HG02885 (cell line): ENCODE measurements at regions not wholly inside any gene's neighbourhood (a gene's known extent, or its start where the extent isn't known, plus 50 kb on each side); places are given as distances from the start of the nearest gene placed in this dataset.
"Not testable (repeated sequence)": the region's sequence is repeated elsewhere in the genome, so short reads cannot be mapped to it uniquely, and the experiment has no call there.

Experiments
- ATAC-seq: cut with Tn5 transposase; IDR thresholded peaks from one replicate; pipeline ENCODE4 v1.9.1; 2021; ENCODE audit warnings: mild to moderate bottlenecking; ENCODE audit not compliant: unreplicated experiment, poor library complexity

DNA sequence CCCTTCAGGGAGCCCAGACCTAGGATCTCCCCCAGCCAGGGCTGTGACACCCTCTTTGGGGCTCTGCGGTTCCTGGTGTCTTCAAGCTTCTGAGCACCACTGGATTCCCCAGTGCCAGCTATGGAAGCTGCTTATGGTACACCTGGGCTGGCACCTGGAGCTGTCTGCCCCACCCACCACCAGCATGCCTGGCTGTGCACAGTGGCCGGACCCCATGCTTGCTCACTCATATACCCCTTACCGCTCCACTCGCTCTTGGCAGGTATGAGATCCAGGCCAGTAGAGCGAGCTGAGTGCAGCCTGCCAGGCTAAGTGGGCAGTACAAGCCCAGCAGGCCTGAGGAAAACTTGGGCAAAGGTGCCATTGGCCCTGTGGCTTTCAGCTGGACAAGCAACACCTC lies 114.0 kb downstream of the DACT1 start:
- no peak for ATAC-seq

DNA sequence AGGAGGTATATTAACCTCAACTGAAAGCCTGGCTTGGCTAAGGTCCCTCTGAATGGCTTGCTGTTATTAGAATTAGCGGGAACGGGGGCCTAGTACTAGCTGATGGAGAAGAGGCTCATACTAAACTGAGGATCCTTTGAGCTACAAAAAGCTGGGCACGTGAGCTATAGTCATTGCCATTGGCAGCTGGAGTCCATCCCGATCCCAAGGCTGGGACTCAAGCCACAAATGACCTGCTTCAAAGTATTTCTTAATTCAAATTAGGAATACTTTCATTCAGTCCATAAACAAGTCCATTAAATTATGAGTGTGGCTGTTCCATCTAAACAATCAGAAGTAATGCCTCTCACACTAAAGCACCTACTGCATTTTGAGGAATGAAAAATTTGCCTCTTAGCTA lies 114.5 kb downstream of the DACT1 start:
- no peak for ATAC-seq

DNA sequence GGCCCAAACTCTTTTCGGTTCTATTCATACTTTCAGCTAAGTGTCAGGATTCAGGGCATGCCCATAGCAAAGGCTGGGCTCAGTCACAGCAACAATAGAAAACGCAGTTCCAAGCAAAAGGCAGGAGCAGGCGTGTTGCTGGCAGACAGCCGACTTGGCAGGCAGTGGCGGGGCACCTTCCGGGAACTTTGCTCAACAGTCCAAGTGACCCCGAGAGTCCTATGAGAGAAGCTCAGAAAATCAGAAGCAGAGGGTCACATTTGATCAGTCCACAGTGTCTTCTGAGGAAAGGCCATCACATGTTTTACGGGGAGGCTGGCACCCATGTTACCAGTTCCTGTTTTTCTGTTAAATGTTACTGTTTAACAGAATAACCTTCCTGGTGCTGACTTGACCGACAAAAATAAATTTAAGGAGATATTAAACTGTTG lies 115.0 kb downstream of the DACT1 start:
- no peak for ATAC-seq

DNA sequence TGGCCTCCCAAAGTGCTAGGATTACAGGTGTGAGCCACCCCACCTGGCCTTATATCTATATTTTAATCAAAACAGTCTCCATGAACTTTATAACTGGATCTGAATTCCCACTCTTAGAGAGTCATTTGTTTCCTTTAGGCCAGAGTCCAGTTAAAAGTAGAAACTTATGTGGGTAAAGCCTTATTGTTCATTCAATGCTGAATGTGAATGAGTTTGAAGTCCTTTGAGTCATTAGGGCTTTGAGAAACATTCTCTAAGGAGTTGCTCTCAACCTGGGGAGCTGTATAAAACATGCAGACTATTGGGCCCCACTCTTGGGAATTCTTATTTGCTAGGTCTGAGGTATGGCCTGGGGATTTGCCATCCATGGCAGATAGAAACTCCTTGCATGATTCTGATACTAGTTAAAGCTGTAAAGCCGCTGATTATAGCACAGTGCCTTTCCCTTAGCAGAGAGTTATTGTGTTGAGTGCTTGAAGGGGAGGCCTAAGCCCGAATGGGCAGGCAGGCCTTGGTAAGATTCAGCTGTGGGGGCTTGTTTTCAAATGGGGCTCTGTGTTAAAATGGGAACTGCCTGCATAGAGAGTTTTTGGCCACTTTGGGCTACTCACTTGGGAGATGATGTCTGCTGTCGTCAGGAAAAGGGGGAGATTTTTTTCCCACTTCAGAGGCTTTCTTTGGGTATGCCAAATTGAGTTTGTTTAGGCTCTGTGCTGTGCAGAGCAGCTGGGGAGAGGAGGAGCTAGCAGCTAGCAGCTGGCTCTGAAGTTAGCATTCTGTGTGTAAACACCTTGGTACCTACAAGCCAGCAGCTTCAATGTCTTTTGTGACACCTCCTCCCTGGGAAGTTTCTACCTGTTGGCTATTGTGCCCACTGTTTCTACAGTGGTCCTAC lies 117.5 kb downstream of the DACT1 start:
- no peak for ATAC-seq

DNA sequence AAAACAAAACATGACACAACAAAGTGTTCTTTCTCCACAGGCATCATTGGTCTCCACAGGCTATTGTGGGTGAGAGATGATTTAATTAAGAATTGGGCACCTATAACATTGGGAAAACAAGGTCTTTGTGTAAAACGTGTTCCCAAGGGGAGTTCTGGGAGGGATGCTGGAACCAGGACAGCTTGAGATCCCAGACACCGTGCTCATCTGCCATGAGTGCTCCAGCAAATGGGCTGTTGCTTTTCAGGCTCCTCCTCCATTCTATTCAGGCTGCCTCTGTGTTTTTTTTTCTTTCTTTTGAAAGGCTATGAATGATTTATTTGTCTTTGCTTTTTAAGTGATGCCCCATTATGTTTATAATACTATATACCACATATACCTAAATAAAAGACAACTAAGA lies 122.4 kb downstream of the DACT1 start:
- no peak for ATAC-seq

DNA sequence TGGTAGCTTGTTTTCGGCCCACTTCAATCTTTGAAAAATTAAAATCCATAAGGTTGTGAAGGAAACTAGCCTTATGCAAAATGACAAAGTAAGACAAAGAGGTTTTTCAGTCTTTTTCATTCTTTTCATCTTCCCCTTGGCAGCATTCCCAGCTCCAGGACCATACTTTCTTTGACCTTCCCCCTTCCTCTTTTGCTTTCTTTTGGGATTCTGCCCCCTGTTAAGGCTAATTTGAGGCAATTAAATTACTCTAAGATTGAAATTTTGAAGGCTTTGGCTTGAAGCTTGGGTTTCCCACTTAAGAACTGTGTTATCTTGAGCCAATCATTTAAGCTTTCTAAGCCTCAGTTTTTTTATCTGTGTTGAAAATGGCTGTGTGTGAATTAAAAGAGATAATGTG lies 124.9 kb downstream of the DACT1 start:
- ATAC-seq = no peak

DNA sequence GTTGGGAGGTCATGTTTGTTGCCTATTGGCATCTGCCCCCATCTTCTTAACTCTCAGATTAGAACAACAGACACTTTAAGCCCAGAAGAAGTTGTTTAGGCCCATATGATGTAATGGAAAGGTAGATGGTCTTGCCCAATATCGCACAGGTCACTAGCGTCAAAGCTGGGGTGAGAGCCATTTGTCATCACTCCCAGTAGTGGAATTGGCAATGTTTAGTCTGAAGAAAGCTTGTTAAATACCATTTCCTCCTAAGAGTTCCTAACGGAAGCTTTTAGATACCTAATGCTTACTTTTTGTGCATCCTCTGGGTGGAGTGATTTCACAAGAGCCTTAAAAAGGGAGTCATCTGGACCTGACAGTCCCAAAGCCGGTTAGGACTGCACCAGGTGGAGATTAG lies 125.4 kb downstream of the DACT1 start:
- ATAC-seq = no peak

DNA sequence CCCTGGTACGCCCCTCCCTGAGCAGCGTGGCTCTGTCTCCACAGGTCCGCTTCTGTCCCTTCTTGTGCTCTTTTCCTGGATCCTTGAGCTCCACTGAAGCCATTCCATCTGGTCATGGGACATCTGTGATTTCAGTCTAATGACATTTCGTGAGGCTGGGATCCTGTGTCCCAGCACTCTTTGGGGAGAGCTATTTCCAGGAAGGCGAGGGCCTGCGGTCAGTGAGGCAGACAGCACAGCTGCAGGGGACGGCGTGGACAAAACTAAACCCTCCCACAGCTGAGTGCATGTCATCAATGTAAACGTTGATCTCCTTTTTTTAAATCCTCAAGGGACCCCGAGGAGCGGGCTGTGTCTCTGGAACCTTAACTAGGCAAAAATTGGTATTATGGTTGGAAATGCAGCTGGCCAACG lies 127.7 kb downstream of the DACT1 start:
- ATAC-seq = no peak

DNA sequence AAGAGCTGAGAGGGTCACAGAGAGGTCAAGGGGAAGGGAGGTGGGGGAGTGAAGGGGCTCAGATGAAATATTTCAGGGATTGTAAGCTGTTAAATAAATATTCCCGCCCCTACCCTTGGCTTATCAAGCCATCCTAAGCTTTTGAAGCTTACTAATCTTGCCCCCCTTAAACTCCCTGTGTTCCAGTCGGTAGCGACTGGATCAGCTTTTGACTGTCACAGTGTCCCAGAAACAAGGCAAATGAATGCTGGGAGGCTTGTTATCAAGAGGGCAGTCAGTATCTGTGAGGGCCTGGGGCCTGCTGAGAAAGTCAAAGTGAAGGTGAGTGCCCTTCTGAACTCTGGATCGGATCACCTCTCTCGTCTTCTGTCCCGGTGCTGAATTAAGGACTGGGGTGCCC lies 128.1 kb downstream of the DACT1 start:
- ATAC-seq = no peak

DNA sequence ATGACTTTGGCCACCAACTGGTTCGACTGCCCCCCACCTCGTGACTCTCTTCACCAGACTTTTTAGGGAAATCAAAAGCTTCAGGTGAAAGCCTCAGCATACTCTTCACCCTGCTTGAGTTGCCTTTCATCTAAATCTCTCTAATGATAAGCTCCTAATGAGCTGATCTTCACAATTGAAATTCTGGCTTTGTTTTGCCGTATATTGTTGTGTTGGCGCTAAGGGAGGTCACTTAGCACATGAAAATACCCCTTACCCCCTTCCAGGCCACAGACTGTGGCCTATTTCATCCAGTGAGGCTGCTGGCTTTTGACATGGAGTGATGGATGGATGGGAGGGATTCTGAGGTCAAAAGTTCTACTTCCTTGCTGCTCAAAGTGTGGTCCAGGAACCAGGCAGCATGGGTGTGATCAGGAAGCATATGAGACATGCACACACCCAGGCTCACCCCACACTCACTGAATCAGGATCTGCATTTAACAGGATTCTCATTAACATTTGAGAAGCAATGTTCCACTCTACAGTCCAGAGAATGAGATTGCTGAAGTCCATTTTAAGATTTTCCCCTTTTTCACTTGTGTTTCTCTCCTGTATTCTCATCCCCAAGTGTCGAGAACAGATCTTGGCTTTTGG lies 131.4 kb downstream of the DACT1 start:
- ATAC-seq = no peak

DNA sequence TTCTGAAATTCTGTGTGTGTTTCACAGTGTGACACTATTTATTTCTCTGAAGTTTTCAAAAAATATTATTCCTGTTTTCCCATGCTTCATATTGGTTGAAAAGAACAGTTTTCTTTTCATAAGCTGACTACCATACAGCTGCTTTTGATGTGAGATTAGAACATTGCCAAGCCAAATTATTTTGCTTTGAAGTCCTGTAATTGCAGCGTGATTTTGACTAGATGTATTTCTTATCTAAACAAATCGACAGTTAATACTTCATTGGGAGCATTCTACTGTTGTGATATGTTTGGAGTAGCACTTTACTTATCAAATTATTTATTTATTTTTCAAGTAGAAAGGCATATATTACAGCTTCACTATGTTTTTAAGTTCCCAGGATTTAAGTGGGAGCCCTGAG lies 132.0 kb downstream of the DACT1 start:
- ATAC-seq = no peak

DNA sequence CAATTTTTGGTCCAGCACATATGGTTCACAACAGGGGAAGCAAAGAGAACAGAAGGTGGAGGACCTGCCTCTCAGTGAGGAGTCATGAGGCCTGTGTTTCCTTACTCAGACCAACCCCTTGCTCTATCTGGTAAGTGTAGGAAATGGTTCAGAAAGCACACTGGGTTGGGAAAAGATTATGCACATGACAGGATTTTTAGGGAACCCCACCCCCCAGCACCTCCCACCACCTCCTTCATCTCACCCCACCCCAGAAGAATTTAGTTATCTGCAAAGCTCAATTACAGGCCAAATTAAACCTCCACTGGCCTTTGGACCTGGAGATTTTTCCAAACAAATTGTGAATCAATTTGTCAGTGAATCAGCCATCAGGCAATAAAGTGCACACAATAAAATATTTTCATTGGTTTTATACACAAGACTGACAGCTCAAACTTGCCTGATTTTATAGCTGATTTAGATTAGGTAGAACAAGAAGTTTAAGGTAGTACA lies 132.8 kb downstream of the DACT1 start:
- ATAC-seq = no peak

DNA sequence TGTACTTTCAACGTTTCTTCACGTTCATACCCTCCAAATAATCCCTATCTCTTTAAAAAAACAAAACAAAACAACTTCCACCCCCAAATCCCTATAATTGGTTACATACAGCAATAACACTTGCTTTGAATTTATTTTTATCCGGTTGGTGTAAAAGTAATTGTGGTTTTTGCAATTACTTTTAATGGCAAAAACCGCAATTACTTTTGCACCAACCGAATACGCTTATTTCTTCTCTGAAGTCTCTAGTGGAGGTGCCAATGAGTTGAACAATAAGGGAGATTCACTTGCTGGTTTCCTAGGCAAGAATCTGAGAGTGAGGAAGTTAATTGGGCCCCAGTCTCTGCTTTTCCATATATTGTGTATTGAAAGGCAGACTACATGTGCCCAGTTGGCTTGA lies 133.3 kb downstream of the DACT1 start:
- ATAC-seq = no peak

DNA sequence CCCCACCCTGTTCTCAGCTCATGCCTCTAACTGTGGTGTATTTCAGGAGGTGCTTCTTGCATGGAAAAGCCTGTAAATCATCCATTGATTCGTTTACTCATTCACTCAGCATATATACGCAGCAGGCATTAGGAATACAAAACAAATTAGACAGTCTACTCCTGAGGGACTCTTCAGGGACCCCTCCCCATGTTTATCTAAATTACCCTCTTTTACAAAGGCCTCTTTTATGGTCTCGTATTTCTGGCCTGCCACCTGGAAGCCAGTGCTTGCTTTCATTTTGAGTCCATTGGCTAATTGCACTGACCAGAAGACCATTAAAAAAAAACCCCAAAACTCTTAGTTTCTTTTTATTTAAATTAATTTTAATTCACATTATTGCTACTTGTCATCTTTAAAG lies 134.4 kb downstream of the DACT1 start:
- ATAC-seq = no peak

DNA sequence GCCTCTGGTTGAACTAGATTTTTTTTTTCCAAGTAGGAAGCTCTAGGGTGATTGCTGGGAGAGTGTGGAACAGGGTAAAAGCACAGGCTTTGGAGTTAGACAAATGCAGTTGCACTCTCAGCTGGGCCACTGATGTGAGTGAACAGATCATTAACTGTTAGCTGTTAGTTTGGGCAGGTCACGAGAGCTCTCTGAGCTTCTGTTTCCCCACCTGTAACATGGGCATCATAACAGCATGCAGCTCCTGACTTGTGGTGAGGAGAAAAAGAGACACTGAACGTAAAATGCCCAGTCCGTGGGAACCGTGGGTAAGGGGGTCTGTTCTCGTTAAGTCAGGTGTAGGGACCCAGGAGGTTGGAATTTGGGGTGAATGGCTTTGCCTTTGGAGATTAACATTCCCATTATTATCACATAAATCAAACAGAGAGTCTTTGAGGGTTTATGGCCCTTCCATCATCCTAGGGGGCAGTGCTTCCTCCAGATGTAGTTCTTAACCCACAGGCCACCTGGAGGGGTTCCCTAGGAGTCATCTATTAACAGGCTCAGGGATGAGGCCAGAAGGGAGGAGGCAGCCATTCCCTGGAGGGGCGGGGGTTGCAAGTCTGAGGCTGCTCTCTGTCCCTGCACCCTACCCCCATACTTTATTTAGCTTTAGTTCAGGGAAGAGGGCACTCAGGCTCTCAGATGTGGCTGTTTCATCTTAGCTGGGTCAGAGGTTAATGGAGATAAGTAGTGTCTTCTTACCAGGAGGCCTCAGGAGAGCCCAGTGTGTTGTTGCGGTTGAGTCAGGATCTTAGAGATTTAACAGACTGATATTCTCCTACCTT lies 135.2 kb downstream of the DACT1 start:
- ATAC-seq = no peak

DNA sequence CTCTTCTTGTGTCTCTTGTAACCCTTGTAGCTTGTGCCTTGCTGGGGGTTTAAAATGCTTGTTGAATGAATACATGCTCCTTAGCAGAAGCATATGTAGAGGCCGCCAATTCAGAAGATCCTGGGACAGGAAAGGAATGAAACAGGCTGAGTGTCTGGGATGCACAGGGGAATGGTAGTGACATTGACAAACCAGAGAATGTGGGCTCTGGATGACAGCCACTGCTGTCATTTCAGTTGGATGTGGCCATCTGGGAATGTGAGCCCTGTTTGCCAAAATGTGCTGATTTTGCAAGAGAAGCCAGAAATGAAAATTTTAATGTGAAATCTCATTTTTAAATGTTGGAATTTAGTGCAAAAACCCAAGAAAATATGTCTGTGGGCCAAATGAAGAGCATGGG lies 136.8 kb downstream of the DACT1 start:
- ATAC-seq = no peak

DNA sequence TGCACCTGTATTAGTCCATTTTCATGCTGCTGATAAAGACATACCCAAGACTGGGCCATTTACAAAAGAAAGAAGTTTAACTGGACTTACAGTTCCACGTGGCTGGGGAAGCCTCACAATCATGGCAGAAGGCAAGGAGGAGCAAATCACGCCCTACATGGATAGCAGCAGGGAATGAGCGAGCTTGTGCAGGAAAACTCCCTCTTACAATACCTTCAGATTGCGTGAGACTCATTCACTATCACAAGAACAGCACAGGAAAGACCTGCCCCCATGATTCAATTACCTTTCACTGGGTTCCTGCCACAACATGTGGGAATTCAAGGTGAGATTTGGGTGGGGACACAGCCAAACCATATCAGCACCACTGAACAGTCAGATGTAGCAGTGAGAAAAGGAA lies 137.4 kb downstream of the DACT1 start:
- ATAC-seq = not testable (repeated sequence)

DNA sequence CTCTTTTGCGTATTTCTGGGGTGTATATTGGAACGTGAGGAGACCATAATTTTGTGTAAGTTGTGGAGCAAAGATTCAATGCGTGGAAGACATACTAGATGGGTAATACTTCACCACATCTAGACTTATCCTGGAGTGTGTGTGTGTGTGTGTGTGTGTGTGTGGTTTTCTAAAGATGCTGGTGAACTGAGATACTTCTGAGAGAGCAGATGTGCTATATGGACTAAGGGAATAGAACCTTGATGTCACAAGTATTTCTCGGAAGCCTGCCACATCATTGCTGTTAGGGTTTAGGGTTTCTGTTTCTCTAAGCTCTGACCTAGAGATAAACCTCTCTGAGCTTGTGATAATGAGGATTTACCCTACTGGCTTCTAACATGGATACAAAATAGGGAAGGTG lies 138.8 kb downstream of the DACT1 start:
- ATAC-seq = no peak

DNA sequence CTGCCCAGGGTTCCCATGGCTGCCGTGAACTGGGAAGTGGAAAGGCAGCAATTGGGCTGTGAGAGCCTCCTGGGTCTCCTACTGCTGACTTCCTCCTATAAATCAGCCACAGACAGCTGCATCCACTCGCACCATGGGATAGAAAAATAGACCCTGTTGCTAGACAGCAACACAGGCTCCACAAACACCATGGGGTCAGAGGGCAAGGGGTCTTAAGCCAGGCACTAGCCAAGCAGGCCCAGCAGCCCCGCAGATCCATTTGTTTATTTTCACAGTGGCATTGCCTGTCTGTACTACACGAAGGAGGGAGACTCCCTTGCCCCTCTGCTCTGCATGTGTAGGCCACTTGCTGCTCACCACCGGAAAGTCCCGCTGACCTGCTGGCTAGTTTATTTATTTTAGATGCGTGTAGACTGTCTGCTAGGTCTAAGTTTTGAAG lies 139.8 kb downstream of the DACT1 start:
- ATAC-seq = no peak

DNA sequence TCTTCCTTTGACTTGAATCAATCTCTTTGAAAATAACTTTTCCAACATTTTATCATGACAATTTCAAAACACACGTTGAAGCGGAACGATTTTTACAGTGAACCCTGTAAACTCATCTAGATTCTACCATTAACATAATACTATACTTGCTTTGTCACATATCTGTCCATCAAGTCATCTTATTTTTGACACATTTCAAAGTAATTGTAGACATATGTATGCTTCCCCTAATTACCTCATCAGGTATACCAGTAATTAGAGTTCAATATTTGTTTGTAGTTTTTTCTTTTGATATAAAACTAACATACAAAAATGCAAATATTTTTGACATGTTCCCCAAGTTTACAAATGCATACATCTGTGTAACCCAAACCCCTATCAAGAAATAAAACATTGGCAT lies 140.4 kb downstream of the DACT1 start:
- ATAC-seq = no peak

DNA sequence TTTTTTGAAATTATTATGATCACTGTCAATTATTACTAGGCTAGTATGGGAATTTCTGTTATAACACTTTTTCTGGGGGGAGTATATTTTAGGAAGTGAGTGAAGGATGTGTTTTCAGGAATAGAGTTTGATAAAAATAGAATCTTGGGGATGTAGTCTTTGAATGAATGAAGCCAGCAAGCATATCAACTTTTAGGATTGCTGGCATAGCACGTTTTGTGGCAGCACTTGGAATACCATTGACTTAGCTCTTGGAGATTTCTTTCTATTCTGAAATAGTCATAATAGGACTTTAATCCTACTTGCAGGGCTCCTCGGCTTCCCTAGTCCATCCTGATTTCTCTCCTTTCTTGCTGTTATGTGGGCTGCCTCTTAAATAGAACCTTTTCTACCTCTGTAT lies 141.6 kb downstream of the DACT1 start:
- ATAC-seq = no peak
